ENCODE measurements at regions not wholly inside any gene's neighbourhood (a gene's known extent, or its start where the extent isn't known, plus 50 kb on each side); places are given as distances from the start of the nearest gene placed in this dataset.

DNA sequence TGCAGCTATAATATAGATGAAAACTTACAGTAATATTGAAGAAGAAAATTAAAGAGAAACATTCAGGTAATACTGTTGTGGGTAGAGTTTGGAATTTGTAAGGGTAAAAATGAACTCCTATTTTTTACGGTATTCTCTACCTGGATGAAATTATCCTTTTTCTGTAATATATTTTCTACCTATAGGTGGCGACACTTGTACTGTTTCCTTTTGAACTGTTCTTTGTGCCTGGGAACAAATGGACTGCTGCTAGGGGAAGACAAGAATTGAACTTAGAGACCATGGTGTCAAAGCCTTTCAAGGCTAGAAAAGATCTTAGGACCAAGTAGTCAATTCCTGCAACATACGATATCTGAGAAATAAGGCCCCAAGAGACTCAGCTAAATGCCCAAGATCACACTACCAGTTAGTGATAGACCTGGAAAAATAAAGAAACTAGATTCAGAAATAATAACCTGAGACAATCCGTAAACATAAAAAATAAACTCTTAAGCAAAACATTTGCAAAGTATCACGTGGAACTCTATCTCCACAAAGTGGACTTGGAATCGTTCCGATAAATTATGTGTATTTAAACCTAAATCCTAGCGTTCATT lies 383.8 kb downstream of the TFAP2A start:
- TF ChIP-seq CTCF (IDR thresholded peaks at IDR 0.05; ENCODE audit: low read depth, low read length), result no peak
- H3K4me3 ChIP-seq (ENCODE audit: low read depth, low read length), result no peak overlapping the region

DNA sequence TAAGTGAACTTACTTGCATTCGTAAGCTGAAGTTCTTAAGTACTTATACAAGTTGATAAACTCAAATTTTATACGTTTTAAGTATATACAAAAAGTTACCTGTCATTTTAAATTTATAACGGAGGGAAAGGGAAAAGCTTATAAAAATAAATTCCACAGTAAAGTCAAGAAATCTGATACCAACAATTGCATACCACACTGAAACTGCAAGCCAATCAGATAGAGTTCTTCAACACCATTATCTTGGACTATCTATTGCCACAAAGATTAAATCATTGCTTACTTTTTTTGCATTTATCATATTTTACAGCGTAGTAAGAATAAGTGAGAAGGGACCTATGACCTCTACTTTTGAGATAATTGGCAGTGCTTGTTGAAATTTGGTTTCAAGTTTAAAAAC lies 386.7 kb downstream of the TFAP2A start:
- no peak for TF ChIP-seq CTCF (IDR thresholded peaks at IDR 0.05; ENCODE audit: low read depth, low read length)
- H3K4me3 ChIP-seq (ENCODE audit: low read depth, low read length), result no peak overlapping the region

GRCh38 chr6:10019851-10020250 lies 395.0 kb downstream of the TFAP2A start:
- no peak overlapping the region for H3K4me3 ChIP-seq (ENCODE audit: low read depth, low read length)
- no peak for TF ChIP-seq CTCF (IDR thresholded peaks at IDR 0.05; ENCODE audit: low read depth, low read length)

- H3K4me3 ChIP-seq (ENCODE audit: low read depth, low read length), result no peak overlapping the region
- no peak for TF ChIP-seq CTCF (IDR thresholded peaks at IDR 0.05; ENCODE audit: low read depth, low read length)
Observed at GRCh38 chr6:10014557-10014956, 400.3 kb downstream of the TFAP2A start.

GRCh38 chr6:10000551-10000950 lies 414.3 kb downstream of the TFAP2A start:
- no peak overlapping the region for H3K4me3 ChIP-seq (ENCODE audit: low read depth, low read length)
- no peak for TF ChIP-seq CTCF (IDR thresholded peaks at IDR 0.05; ENCODE audit: low read depth, low read length)

- no peak overlapping the region for H3K4me3 ChIP-seq (ENCODE audit: low read depth, low read length)
- TF ChIP-seq CTCF (IDR thresholded peaks at IDR 0.05; ENCODE audit: low read depth, low read length), result no peak
Observed at GRCh38 chr6:9999796-10000195, 415.1 kb downstream of the TFAP2A start.

- TF ChIP-seq CTCF (IDR thresholded peaks at IDR 0.05; ENCODE audit: low read depth, low read length), result no peak
- H3K4me3 ChIP-seq (ENCODE audit: low read depth, low read length), result no peak overlapping the region
Observed at GRCh38 chr6:9986273-9986672, 428.6 kb downstream of the TFAP2A start.

All from WI38 (cell line).